IPS-NIHi7 (cell line): ENCODE measurements at regions not wholly inside any gene's neighbourhood (a gene's known extent, or its start where the extent isn't known, plus 50 kb on each side); places are given as distances from the start of the nearest gene placed in this dataset.
"Not testable (repeated sequence)": the region's sequence is repeated elsewhere in the genome, so short reads cannot be mapped to it uniquely, and the experiment has no call there.

Experiments
- DNase-seq: peaks from one replicate; pipeline ENCODE4 v3.0.0; 2012; ENCODE audit warnings: mixed read lengths; ENCODE audit errors: extremely low spot score

DNA sequence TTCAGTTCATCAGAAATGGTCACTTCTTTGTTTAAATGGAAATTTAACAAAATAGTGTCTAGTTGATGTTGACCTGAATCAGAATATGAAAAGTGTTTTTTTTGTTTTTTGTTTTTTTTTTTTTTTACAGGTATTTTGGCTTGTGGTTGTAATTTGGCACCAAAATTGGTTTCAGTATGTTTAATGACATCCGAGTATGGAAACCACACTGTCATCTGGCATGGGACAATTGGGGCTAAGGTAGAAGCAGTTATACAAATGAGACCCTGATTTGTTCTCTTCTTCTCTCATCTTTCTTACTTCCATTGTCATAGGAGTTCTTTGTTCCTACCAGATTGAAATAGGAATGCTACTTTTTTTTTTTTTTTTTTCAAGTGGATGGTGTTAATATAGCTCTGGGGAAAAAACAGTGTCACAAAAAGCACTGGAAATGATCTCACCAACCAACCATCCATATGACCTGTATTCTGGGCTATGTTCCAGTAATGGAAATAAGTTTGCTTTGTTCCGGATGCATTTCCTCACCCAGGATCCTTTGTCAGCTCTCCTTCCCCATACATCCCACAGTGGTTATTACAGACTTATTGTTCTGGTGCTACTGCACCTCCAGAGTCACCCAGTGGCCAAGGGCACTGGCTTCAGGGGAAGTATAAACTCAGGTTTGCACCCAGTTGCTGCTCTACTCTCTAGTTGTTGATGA is 95.8 kb downstream of the ATXN3L start:
- DNase-seq = no peak

DNA sequence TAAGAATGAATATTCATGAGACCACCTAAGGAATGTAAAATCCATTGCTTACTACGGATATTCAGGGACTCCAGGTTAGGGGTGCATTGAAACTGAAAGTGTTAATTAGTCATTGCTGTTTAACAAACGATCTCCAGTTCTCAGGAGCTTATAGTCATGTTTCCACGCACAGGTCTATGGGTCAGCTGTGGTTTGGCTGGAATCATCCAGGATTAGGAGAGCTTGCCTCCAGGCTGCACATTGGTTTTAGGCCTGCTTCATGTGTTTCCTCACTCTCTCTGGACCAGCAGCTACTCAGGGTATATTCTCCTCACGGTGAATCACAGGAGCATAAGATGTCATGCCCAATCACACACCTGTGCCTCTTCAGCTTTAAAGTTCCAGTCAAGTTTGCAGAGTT is 98.9 kb downstream of the ATXN3L start:
- DNase-seq = no peak

DNA sequence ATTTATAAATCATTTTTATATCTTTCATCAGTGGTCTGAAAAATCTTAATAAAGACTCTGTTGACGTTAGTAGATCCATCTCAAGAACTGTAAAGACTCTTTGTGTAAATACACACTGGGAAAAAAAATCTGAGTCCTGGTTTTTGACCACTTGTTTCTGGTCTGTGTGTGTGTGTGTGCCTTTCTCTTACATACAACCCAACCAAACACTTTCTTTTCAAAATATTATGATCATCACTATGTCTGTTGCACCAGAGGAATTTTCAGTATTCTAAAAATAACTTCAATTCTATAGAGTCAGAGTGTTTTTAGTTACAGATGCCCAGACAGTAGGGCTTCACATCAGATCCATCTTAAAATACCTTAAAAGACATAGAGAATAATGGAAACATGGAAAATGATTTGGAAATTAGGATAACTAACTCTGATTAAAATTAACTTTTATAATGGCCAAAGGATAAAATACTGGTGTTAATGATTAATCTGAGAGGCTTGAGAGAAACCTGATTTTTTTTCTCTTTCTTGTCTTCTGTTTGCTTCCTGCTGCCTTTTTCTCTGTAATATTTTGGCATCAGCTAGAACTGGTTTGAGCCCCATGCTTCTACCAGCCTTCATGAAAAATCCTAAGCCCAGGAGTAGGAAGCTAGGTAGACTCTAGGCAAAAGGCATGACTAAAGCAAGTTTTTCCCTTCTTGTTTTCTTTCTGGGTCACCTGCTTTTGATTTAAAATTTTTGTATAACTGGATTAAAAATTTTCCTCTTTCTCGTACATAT is 99.7 kb downstream of the ATXN3L start:
- no peak for DNase-seq

DNA sequence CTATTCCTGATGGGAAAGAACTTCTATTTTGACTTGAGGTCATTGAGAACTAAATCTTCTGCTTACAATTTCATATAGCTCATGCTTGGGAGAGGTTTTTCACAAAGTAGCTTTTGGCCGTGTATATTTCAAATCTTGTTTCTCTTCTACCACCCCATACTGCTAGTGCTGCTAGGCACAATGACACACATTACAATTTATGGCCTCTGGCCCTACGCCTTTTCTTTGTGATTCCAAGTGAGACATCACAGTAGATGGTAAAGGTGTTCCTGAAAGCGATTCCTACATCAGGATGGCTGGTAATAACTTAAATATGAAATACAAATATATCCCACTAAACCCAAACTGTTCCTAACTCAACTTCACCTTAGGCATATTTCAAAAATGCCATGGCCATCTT is 101.1 kb downstream of the ATXN3L start:
- no peak for DNase-seq

DNA sequence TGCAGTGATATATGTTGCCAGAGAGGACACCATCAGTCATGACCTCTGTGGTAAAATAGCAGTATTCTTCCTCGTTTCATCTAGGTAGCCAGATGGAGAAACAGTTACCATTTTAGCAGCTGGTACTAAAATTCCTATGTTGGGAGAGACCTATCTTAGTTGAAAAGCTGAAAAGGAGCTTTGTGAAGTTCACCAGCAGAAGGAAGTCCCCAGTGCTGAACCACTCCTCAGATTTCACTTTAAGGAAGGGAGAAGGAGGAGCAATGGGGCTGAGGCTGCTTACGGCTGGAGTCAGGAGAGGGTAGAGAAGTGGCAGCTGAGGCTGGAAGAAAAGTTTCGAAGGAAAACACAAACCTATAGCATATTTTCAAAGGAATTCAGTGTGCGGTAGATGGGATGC is 103.7 kb downstream of the ATXN3L start:
- DNase-seq = no peak

DNA sequence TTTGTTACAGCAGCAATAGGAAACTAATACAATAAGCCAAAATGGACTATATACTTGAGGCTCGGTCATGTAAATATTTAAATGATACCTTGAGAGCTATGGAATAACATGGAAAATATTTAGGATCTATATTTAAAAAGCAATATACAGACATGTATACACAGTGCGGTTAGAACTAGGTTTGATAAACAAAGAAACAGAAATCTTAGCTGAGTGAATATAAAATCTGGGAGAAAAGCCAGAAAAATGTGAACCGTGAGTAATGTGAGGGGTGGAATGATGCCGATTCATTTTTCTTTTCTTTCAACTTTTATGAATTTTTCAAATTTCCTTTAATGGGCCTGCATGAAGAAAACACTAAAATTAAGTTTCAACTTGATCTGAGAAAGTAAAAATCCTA is 104.1 kb downstream of the ATXN3L start:
- no peak for DNase-seq

DNA sequence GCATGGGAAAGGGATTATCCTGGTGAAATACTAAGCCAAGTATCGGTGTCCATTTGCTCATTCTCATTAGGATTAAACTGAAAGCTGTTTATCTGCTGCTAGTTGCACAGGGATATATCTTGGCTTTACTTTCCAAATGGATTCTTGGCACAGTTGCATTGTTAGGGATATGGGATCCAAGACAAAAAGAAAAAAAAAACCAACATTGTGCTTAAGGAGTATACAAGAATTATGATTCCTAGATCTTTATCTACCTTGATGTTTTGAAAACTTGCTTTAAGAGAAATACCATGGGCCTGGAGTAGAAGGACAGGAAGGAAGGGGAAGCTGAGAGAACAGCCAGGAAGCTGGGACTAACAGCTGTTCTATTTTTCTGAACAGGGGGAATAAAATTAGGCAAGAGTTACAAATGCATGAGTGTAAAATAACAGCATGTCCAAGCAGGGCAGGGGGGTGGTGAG is 107.6 kb downstream of the ATXN3L start:
- DNase-seq = no peak

DNA sequence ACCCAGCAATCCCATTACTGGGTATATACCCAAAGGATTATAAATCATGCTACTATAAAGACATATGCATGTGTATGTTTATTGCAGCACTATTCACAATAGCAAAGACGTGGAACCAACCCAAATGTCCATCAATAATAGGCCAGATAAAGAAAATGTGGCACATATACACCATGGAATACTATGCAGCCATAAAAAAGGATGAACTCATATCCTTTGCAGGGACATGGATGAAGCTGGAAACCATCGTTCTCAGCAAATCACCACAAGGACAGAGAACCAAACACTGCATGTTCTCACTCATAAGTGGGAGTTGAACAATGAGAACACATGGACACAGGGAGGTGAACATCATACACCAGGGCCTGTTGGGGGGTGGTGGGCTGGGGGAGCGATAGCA is 109.7 kb downstream of the ATXN3L start:
- not testable (repeated sequence) for DNase-seq

DNA sequence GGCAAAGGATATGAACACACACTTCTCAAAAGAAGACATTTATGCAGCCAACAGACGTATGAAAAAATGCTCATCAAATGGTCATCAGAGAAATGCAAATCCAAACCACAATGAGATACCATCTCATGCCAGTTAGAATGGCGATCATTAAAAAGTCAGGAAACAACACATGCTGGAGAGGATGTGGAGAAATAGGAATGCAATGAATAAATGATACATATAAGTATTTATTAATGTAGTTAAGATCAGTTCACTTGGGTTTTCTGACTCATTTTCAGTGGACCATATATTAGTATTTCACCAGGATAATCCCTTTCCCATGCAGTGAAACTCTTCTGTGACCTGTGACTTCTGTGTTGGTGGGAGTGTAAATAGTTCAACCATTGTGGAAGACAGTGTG is 110.1 kb downstream of the ATXN3L start:
- DNase-seq = not testable (repeated sequence)

DNA sequence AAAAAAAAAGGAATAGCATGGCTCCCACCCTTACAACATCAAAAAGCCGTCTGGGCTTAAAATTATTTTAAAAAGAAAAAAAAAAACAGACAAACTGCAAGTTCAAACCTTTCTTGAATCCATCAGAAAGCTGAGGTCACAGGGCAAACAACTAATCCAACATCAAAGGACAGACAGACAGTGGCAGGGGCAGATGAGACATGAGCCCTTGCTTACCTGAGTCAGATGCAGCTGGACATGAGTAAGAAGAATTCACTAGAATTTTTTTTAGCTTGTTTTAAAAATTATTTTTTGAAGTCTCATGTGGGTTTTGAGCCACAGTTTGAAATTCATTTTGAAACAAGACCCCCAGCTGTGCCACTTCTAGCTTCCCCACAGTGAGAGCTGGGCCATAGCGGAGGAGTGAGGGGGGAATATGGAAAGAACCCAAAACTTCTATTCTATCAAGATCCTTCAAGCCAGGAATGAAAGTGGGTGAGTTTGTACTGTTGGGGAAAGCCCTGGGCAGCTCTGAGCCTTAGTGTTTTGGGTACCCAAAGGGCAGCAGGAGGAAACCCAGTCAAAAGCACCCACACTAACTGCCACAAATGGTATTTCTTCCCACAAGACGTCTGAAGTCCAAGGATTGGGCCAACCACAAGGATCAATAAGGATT is 111.4 kb downstream of the ATXN3L start:
- no peak for DNase-seq

DNA sequence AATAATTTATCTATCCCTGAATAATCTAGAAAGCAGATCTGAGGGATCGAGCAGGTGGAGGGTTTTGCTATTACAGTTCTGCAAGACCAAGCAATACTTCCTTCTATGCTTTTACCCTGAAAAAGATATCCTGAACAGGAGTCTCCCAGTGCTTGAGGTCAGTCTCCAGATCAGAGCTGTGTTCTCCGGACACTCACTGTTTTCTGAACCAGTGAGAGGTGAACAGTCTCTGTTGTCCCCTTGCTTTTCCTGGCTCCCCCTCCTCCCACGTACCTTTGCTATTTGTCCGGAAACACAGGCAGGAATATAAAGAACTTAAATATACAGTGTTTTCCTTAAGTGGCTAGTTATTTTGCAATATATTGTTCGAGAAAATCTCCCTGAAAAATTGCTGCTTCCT is 116.6 kb downstream of the ATXN3L start:
- no peak for DNase-seq

DNA sequence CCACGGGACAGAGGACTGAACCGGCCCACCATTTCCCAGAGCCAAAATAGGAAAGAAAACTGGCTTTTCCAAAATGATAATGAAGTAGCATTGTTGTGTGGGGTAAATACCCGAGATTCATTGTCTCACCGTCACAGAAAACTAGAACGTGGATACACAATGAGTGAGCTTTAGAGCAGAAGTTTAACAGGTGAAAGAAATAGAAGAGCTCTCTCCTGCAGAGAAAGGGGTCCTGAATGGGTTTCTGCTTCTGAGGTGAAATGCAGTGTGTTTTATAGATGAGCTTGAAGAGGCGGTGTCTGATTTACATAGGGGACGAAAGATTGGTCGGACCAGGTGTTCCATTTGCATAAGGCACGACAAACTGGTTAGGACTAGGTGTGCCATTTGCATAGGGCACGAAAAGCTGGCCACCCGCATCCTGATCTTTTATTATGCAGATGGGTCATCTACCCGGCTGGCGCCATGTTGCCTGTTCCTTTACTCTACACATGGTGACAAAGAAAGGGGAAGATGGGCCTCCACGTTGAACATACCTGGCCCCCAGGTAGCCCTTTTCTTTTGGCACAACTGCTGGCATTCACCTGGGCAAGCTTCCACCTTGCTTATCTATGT is 118.1 kb downstream of the ATXN3L start:
- DNase-seq = no peak

DNA sequence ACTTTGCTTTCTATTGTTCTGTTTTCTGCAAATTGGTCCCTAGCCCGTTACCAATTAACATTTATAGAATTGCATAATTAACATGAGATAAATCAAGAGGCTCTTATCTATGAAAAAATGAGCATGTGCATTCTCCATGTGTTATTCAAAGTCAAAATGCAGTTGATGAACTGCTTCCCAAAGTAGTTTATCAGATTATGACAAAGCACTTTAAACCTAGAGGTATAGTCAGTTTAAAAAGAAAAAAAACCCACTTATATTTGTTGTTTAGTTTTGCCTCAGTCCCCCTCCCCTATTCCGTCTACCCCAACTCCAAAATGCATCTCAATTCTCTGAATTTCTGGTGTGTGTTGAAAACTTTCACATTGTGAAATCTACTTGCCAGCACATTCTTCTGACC is 119.5 kb downstream of the ATXN3L start:
- DNase-seq = no peak

DNA sequence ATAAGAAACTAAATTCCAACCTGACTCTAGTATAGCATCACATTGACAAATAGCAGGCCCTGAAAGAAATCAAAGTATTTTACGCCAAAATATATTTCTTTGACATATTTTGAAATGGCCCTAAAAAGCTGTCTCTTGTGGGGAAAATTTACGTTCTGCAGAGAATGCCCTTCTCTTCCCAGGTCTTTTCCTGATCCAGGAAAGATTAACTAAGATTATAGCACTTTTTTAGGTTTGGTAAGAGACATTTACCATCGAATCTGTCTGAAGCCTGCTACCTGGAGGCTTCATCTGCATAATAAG is 121.1 kb downstream of the ATXN3L start:
- no peak for DNase-seq

DNA sequence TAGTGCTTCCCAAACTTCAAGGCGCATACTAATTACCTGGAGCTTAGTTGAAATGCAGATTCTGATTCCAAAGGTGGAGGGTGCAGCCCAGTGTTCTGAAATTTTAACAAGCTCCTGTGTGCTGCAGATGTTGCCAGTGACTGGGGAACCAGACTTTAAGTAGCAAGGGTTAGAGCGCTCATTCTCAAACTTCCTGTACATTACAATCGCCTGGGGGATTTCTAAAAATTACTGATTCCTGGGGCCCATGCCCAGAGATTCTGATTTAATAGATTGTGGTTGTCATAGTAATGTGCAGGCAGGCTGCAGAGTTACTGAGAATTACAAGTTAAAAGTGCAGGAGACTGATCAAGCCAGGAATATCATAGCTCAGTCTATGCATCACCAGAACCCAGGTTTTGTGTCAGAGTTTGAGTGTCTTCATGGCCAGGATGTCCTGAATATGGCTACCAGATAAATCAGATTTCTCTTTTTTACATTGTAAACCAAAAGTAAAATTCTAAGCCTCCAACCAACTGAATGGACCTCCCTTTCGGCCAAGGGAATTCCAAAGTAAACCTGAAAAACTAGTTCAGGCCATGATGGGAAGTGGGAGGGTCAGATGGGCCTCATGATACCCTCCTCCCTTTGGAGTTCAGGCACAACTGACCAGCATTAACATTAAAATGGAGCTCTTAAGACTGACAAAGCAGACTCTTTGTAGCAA is 121.6 kb downstream of the ATXN3L start:
- DNase-seq = peak; percentile 31

DNA sequence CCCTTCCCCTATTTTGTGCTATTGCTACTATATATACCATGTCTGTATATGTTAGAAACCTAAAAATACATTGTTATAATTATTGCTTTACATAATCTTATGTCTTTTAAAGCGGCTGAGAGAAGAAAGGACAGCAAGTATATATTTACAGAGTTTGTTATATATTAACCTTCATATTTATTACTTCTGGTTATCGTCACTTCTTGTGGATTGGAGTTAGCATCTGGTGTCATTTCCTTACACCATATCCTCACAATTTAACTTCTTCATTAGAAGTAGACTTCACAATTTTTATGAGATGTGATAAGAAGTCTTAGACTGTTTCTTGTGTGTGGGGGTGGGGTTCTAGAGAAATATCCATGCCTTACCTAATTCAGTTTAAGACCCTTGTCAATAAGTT is 123.1 kb downstream of the ATXN3L start:
- DNase-seq = no peak

DNA sequence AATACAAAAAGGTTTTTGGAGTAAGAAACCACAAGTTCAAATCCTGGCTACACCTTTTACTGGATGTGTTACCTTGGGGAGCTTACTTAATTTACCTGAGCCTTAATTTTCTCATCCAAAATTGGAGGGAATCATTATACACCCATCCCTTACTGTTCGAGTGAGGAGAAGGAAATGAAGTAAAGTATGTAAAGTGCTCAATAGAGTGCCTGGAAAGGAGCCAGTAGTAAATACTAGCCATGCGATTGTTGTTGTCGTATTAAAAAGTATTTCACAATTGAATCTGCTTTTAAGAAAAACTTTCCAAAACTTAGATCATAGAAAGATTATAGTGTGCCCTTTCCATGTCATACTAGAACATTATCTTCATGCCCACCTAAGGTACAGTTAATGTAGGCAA is 124.5 kb downstream of the ATXN3L start:
- DNase-seq = no peak

DNA sequence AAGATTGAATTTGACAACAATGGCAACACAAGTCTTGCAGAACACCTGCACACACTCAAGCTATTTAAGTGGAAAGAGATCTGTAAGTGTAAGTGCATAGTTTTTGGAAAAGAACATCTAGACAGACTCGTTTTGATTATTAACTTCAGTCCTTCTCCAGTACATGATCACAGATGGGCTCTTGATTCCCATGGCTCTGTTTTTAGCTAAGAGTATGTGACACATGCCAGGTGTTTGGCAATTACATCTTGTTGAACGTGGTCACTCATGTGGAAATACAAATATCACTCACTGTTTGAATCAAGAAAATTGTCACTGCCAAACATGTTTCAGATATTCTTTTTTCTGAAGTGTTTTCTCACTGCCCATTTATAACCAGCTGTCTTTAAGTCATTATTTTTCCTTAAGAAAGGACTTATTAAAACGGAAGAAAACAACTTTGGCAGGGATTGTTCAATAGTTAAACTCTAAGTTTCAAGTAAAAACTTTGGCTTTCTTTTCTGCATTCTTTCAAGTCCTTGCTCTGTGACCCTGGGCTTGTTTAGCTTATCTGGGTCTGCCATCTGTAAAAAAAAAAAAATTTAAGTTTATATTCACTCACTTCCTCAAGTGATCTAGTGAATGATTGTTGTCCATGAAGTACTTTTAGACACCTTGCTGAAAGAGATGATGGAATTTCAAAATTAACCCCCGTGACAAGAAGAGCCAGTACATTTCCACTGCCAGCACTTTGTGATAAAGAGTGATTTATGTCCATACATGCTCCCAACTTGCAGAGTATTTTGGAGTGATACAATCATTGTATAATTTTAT is 125.4 kb downstream of the ATXN3L start:
- no peak for DNase-seq

DNA sequence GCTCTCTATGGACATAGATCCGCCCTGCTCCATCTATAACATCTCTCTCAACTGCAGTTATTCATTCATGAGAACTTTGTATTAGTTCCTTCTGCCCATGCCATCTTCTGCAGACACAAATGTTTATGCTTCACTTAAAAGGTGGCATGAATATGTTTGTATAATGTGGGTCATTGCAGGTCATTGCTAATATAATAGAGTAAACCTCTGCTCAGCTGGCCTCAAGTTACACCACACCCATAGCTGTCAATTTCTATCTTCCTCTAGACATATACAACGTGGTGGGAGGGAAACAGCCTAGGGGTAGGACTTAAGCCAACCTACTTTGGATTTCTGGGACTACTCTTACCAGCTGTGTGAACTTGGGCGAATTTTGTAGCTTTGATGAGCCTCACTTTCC is 129.8 kb downstream of the ATXN3L start:
- DNase-seq = no peak

DNA sequence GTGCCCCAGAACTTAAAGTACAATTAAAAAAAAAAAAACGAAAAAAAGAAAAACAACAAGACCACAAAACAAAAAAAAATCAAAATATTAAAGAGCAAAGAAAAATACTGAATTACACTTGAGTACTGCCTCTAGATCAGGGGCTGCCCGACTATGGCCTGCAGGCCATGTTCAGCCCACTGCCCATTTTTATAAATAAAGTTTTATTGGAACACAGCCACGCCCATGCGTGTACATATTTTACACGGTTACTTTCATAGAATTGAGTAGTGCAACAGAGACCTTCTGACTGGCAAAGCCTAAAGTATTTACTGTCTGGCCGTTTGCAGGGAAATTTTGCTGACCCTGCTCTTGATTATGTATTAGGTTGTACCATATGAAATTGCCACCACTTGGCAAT is 130.5 kb downstream of the ATXN3L start:
- DNase-seq = no peak

DNA sequence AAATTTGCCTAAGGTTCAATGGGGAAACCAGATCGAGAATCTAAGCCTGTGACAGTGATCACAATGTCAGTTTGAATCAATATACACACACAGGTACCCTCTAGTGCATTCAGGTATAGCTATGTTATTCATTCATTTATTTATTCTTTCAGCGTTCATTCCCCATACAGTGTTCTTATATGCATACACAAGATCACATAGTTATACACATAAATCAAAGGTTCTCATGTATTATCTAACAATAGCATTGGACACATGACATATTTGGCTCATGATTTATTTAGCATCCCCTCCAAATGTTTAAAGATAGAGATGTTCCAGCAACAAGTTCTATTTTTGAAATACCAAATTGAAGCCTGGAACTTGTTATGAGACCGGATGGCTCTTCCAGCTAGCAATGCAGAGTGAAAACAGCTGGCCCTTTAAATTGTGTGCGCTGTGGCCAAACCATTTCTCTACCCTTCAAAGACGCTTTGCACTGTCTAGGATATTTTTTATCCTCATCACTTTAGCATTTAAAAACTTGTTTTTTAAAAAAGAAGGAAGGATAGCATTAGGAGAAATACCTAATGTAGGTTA is 131.0 kb downstream of the ATXN3L start:
- DNase-seq = no peak
